ENCODE measurements at regions not wholly inside any gene's neighbourhood (a gene's known extent, or its start where the extent isn't known, plus 50 kb on each side); places are given as distances from the start of the nearest gene placed in this dataset.

- TF ChIP-seq CTCF (IDR thresholded peaks at IDR 0.05) (no peak), POLR2A (IDR thresholded peaks at IDR 0.05) (no peak), EP300 (IDR thresholded peaks at IDR 0.05) (no peak)
These were observed 340.1 kb downstream of the BCAT1 start for GRCh38 chr12:24608637-24609285.
